Retinal pigment epithelial cell (primary cell): ENCODE measurements at regions not wholly inside any gene's neighbourhood (a gene's known extent, or its start where the extent isn't known, plus 50 kb on each side); places are given as distances from the start of the nearest gene placed in this dataset.

ENCODE experiments used
- DNase-seq: peaks from one replicate; pipeline ENCODE4 v3.0.0-alpha.2; 2010; ENCODE audit warnings: low read depth
- H3K4me3 ChIP-seq: 2 replicates; pipeline ENCODE4 v1.5.1; 2011; ENCODE audit warnings: mild to moderate bottlenecking, low read length, control low read depth, moderate library complexity
- CTCF ChIP-seq: conservative IDR thresholded peaks from 2 replicates; pipeline ENCODE4 v1.5.1; 2011; ENCODE audit warnings: low read depth, low read length, control low read depth, inconsistent platforms

GRCh38 chr12:118743896-118744700 lies 237.2 kb upstream of the SRRM4 start:
- H3K4me3 ChIP-seq: no peak overlapping the region
- no peak for TF ChIP-seq CTCF
- no peak for DNase-seq

- no peak for TF ChIP-seq CTCF
- DNase-seq: no peak
- no peak overlapping the region for H3K4me3 ChIP-seq
Observed at GRCh38 chr12:118746176-118746575, 235.2 kb upstream of the SRRM4 start.

GRCh38 chr12:118746960-118747359 lies 234.4 kb upstream of the SRRM4 start:
- DNase-seq: no peak
- no peak overlapping the region for H3K4me3 ChIP-seq
- no peak for TF ChIP-seq CTCF

- no peak for TF ChIP-seq CTCF
- H3K4me3 ChIP-seq: no peak overlapping the region
- DNase-seq: no peak
Observed at GRCh38 chr12:118747771-118748170, 233.6 kb upstream of the SRRM4 start.

GRCh38 chr12:118748478-118749380 lies 232.6 kb upstream of the SRRM4 start:
- no peak overlapping the region for H3K4me3 ChIP-seq
- DNase-seq: no peak
- no peak for TF ChIP-seq CTCF

- no peak overlapping the region for H3K4me3 ChIP-seq
- no peak for DNase-seq
- TF ChIP-seq CTCF: no peak
Observed at GRCh38 chr12:118749646-118750045, 231.7 kb upstream of the SRRM4 start.
